GM18517 (cell line): ENCODE measurements at regions not wholly inside any gene's neighbourhood (a gene's known extent, or its start where the extent isn't known, plus 50 kb on each side); places are given as distances from the start of the nearest gene placed in this dataset.

Experiments used
- ATAC-seq: cut with Tn5 transposase; IDR thresholded peaks from one replicate; pipeline ENCODE4 v1.9.1; 2021; ENCODE audit warnings: mild to moderate bottlenecking, moderate library complexity; ENCODE audit not compliant: unreplicated experiment

- no peak for ATAC-seq
These were observed 95.9 kb upstream of the PPP2R5A start for GRCh38 chr1:212189352-212189738.

DNA sequence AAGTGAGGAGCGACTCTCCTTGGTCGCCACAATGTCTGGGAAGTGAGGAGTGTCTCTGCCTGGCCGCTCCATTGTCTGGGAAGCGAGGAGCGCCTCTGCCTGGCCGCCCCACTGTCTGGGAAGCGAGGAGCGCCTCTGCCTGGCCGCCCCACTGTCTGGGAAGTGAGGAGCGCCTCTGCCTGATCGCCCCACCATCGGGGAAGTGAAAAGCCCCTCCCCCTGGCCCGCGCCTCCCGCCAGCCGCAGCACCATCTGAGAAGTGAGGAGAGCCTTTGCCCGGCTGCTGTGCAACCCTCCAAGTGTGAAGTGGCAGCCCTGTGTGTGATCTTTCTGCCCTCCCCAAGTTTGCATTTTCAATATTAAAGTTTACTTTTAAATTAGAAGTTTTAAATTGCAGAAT, 95.0 kb upstream of the PPP2R5A start:
- no peak for ATAC-seq

GRCh38 chr1:212192261-212192998, 92.8 kb upstream of the PPP2R5A start:
- no peak for ATAC-seq

DNA sequence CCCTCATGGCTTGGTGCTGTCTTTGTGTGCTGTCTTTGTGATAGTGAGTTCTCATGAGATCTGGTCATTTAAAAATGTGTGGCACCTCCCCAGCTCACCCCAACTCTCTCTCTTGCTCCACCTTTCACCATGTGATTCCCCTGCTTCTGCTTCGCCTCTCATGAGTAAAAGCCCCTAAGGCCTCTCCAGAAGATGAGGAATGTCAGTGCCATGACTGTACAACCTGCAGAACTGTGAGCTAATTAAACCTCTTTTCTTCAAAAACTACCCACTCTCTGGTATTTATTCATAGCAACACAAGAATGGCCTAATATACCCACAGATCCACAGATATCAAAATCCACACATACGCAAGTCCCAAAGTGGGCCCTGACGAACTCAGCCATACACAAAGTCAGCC, 88.9 kb upstream of the PPP2R5A start:
- no peak for ATAC-seq

DNA sequence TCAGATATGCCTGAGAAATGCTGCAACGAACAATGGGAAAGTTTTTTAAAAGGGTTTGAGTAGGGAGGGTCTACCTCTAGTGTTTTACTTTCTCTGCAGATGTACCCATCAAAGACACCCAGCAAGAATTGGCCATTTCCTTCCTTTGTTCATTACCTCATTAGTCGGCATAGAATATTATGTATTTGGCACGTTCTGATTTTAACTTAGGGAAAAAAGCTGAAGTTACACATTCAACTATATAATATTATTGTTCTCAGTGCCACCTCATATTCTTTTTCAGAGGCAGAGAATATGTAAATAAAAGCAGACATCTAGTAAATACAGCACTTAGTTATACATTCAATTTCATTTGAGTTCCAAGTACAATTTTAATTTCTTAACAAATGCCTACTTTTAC, 83.7 kb upstream of the PPP2R5A start:
- ATAC-seq, result no peak

DNA sequence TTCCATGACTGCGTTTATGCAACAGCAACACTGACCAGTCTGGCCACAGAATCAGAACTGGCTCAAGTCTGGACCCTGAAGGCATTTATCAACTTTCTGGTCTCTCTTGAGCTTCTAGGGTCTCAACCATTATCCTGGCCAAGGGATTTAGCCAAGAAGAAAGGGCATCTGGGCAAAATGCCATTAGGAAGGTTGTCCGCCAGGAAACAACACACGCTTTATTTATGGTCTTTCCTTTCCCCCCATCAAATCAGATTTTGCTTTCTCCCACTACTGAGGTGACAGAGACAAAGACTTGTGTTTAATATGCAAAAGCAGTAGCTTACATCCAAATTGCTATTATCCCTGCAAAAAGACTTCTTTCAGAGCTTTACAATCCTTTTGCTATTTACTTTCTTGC, 81.6 kb upstream of the PPP2R5A start:
- ATAC-seq, result no peak

DNA sequence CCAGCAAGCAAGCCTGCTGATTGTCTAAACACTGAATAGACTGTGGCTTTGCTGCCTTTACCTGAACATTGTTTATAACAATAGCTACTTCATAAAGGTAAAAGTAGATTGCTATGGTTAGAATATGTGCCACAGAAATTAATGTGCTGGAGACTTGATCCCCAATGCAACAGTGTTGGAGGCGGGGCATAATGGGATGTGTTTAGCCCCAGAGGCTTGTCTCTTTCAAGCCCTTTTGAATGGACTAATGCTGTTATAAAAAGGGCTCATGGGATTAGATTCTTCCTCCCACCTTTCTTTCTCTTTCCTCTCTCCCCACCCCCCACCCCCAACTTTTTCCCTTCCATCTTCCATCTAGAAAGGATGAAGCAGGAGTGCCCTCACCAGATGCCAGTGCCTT, 80.2 kb upstream of the PPP2R5A start:
- no peak for ATAC-seq

GRCh38 chr1:212205843-212206242, 79.4 kb upstream of the PPP2R5A start:
- ATAC-seq, result no peak

DNA sequence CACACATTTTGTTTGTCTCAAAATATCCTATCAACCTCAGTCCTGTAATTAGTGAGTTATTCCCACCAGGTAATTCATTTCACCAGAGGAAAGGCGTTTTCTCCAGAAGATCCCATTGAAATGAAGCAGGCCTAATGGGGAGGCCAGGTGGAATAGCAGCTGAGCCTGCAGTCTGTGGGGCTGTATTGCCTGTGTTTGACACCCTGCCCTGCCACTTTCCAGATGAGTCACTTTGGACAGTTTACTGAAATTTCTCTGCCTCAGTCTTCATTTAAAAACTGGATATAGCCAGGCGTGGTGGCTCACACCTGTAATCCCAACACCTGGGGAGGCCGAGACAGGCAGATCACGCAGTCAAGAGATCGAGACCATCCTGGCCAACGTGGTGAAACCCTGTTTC, 78.1 kb upstream of the PPP2R5A start:
- ATAC-seq, result no peak

- no peak for ATAC-seq
These were observed 77.2 kb upstream of the PPP2R5A start for GRCh38 chr1:212207822-212208520.

DNA sequence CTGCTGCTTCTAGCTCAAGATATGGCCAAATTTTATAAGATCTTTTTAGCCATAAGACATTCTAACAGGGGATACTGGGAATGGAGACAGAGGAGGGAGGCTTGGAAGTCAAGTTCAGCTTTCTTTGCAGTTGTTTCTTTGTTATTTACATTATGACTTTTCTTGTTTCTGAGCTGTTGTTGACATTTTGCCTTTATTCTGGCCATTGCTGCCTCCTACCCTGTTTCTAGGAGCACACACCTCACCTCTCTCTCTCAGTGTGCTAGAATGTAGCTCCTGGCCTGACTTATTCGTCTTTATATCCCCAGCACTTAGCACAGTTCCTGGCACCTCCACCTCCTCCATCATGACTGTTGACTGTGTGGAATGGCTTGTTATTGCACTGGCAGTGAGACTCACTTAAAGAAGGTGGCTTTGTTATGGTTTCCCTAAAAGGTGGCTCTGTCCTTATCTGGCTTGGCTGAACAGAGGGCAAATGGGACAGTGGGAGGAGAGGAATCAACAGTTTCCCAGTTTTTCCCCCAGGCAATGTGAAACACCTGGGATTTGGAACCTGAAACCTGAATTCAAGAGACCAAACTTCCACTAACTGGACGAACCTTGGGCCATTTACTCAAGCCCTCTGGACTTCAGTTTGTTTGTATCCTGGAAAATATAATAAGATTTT, 76.1 kb upstream of the PPP2R5A start:
- no peak for ATAC-seq

GRCh38 chr1:212211371-212211770, 73.8 kb upstream of the PPP2R5A start:
- ATAC-seq, result no peak

DNA sequence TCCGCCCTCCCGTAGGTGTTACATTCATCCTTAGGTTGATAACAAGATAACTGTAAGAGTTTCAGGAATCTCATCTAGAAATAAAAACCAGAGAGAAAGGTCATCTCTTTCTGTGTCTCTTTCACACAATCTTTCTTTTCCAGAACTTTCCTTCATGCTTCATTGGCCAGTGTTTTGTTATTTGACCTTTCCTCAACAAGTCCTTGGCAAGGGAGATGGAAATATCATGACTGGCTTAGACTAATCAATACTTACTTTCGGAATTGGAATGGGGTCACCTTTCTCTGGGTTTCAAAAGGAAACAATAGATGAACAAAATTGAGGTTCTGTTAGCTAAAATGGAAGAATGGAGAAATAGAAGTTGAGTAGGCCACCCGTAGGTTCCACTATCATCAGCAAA, 72.9 kb upstream of the PPP2R5A start:
- ATAC-seq, result no peak

- ATAC-seq, result no peak
These were observed 72.3 kb upstream of the PPP2R5A start for GRCh38 chr1:212212906-212213305.

- ATAC-seq, result no peak
These were observed 71.4 kb upstream of the PPP2R5A start for GRCh38 chr1:212213784-212214183.

- ATAC-seq, result no peak
These were observed 70.9 kb upstream of the PPP2R5A start for GRCh38 chr1:212214325-212214724.

- ATAC-seq, result no peak
These were observed 69.3 kb upstream of the PPP2R5A start for GRCh38 chr1:212215910-212216309.

GRCh38 chr1:212217633-212218032, 67.6 kb upstream of the PPP2R5A start:
- ATAC-seq, result no peak

- no peak for ATAC-seq
These were observed 67.1 kb upstream of the PPP2R5A start for GRCh38 chr1:212218065-212218464.

- ATAC-seq, result peak; percentile 82
These were observed 66.3 kb upstream of the PPP2R5A start for GRCh38 chr1:212218911-212219310.

GRCh38 chr1:212219679-212220463, 65.3 kb upstream of the PPP2R5A start:
- no peak for ATAC-seq
